BE2C (cell line): ENCODE measurements at regions not wholly inside any gene's neighbourhood (a gene's known extent, or its start where the extent isn't known, plus 50 kb on each side); places are given as distances from the start of the nearest gene placed in this dataset.
A peak's percentile ranks its signal among the peaks of the same experiment; 100 is the strongest.
"Not testable (repeated sequence)": the region's sequence is repeated elsewhere in the genome, so short reads cannot be mapped to it uniquely, and the experiment has no call there.

Experiments
- DNase-seq: peaks from one replicate; pipeline ENCODE4 v3.0.0-alpha.2; 2020
- H3K27me3 ChIP-seq: fragments of 250-450 bp; sonication (Bioruptor Pico); 2 replicates; pipeline ENCODE4 v1.5.1; 2020; ENCODE audit warnings: mild to moderate bottlenecking
- H3K36me3 ChIP-seq: fragments of 250-450 bp; sonication (Bioruptor Pico); 2 replicates; pipeline ENCODE4 v1.5.1; 2020; ENCODE audit warnings: mild to moderate bottlenecking
- H3K4me1 ChIP-seq: fragments of 250-450 bp; sonication (Bioruptor Pico); 2 replicates; pipeline ENCODE4 v1.5.1; 2020
- H3K4me3 ChIP-seq: 2 replicates; pipeline ENCODE4 v1.5.1; 2011; ENCODE audit warnings: low read depth, low read length
- H3K9me3 ChIP-seq: fragments of 250-450 bp; sonication (Bioruptor Pico); 2 replicates; pipeline ENCODE4 v1.5.1; 2020
- CTCF ChIP-seq: IDR thresholded peaks from 2 replicates; pipeline ENCODE4 v1.5.1; 2012; ENCODE audit warnings: mild to moderate bottlenecking, low read depth, low read length

DNA sequence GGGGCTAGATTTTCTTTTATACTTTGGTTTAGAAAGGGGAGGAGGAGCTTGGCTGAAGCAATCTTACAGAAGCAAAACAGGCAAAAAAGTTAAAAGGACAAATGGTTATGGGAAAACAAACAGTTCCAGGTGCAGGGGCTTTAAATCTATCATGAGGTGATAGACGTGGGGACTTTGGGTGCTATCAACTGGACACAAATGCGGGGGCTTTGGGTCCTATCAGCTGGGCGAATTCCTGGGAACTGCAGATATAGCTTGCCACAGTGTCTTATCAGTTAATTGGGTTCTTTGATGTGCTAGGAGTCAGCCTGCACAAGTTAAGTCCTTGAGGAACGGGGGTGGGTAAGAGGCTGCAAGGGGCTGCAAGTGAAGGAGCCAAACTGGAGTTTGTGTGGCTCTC lies 260.6 kb downstream of the TUBA3C start:
- no peak for TF ChIP-seq CTCF
- Histone ChIP-seq H3K36me3 (no peaks in the 10 kb centered on the region), H3K4me3 (no peak overlapping the region), H3K27me3 (no peaks in the 10 kb centered on the region), H3K4me1 (no peaks in the 10 kb centered on the region), H3K9me3 (no peaks in the 10 kb centered on the region)
- no peak for DNase-seq

DNA sequence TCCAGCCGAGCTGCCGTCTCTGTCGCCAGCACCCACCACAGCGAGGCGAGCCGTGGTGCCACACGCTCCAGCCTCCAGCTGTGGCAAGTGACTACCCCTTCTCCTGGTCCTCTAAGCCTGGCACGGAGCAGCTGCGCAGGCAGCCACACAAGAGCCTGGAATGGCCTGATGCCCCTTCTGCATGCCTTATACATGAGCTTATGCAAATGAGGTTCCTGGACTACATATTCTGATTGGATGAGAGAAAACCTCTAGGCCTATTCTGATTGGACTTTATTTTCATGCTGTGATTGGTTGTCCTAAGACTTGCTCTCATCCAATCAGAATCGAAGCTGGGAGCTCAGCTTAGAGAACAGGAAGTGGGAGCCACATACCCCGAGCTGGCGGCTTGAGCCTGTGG lies 276.5 kb downstream of the TUBA3C start:
- H3K4me3 ChIP-seq, H3K27me3 ChIP-seq, H3K4me1 ChIP-seq, H3K36me3 ChIP-seq, H3K9me3 ChIP-seq, DNase-seq: not testable (repeated sequence)

DNA sequence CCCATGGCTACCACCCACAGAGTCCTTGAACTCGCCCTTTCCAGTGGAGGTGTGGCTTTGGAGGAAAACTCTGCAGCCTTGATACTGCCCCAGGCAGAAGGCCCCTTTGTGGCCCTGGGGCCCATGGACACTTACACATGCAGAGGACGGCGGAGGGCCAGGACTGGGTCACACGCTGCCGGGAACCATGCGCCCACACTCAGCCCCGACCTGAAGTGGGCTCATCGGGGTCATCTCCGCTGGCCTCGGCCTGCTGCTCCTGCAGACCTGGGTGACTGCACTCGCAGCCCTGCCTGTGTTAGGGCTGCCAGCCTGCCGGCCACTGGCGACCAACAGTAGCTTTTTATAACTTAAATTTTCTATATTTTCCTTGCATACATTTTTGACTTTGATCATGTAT lies 286.2 kb downstream of the TUBA3C start:
- not testable (repeated sequence) for H3K4me3 ChIP-seq, H3K4me1 ChIP-seq, DNase-seq, H3K27me3 ChIP-seq, H3K9me3 ChIP-seq, H3K36me3 ChIP-seq

DNA sequence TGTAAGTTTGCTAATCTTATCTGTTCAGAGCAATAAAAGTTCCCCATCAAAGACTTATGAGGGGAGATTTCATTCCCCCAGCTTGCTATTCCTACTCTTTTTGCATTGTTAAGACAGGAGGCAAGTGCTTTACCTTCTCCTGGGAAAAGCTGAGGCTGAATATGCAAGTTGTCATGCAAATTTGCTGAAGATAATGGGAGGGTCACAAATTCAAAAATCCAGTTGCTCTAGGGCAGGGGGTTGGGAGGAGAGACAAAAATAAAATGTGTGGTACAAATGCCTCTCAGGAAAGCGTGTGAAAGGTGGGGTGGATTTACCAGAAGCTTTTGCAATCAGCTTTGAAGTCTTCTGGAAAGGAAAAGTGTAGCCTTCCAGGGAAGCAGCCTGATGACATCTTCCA lies 290.4 kb downstream of the TUBA3C start:
- not testable (repeated sequence) for H3K4me1 ChIP-seq, H3K4me3 ChIP-seq, H3K9me3 ChIP-seq

DNA sequence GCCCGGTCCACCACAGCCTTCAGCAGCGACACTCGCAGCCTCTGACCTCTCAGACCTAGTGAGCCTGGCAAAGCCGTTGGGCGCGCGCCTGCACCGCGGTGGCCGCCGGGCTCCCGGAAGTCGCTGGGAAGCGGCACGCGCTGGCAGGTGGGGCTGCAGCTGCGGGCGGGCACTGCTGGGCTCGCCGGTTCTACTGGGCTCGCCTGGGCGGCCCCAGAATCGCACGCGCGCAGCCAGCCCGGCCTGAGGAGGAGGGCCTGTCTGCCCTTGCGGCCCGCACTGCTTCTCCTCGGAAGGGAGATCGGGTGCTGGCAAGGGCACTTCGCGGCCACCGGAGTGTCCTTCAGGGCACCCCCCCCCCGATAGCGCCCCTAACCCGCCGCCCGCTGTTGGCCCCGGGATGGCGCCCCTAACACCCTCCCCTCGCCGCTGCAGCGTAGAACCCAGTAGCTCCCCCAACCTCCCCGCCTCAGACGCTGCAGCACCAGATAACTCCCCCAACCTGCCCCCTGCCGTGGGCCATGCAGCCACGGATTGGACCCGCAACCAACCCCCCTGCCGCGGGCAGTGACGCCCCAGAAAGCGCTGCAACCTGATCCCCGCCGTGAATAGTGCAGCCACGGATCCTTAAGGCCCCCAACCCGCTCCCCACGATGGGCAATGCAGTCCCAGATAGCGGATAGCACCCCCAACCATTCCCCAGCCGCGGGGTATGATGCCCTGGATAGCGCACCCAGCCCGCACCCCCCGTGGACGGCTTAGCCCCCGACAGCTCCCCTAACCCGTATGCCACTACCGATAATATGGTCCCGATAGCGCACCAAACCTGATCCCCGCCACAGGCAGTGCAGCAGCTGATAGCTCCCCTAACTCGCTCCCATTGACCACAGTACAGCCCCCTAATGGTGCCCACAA lies 306.5 kb downstream of the TUBA3C start:
- not testable (repeated sequence) for H3K36me3 ChIP-seq, H3K4me3 ChIP-seq, H3K4me1 ChIP-seq, H3K9me3 ChIP-seq, H3K27me3 ChIP-seq
- peak; percentile 52 for DNase-seq

More for the DNA sequence above, 290.4 kb downstream of the TUBA3C start:
- not testable (repeated sequence) for DNase-seq, H3K27me3 ChIP-seq, H3K36me3 ChIP-seq

DNA sequence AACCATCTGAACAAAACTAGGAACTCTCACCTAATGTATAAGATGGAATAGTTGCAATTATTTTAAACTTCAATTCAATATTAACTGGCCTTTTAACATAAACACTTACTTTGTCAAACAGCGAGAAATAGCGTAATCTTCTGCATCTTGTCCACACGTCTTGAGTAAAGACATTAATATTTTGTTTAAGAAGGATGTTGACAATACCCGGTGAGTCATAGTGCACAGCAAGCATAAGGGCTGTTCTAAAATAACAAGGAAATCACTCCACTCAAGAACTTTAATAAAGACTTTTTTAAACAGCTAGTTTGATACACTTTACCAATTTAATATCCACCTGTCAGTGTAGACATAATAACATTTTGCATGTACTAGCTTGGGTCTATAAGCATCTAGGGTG lies 311.1 kb downstream of the TUBA3C start:
- DNase-seq, H3K4me1 ChIP-seq: not testable (repeated sequence)

DNA sequence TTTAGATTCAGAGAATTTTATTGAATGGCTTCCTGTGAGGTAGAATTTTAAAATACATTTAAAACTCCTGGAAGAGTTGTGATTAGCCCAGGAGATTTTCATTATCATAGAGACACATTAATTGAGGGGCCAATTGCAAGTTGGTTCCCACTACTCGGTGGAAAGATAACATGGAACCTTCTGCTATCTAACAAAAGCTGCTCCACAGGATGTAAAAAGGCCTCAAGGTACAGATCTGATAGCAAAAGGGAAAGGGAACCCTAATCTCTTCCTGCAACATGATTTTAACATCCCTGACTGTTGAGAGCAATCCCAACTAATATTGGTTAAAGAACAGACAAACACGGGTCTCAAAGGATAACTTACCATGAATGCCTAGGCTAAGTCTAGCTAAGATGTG lies 312.3 kb downstream of the TUBA3C start:
- not testable (repeated sequence) for H3K4me3 ChIP-seq, H3K4me1 ChIP-seq, H3K27me3 ChIP-seq, H3K9me3 ChIP-seq, H3K36me3 ChIP-seq, DNase-seq

More for the DNA sequence above, 311.1 kb downstream of the TUBA3C start:
- H3K27me3 ChIP-seq, H3K4me3 ChIP-seq, H3K9me3 ChIP-seq, H3K36me3 ChIP-seq: not testable (repeated sequence)

GRCh38 chr13:18837986-18838629 lies 343.5 kb downstream of the TUBA3C start:
- H3K9me3 ChIP-seq, H3K36me3 ChIP-seq, H3K4me1 ChIP-seq, H3K27me3 ChIP-seq, H3K4me3 ChIP-seq: not testable (repeated sequence)
- DNase-seq, result peak; percentile 1

DNA sequence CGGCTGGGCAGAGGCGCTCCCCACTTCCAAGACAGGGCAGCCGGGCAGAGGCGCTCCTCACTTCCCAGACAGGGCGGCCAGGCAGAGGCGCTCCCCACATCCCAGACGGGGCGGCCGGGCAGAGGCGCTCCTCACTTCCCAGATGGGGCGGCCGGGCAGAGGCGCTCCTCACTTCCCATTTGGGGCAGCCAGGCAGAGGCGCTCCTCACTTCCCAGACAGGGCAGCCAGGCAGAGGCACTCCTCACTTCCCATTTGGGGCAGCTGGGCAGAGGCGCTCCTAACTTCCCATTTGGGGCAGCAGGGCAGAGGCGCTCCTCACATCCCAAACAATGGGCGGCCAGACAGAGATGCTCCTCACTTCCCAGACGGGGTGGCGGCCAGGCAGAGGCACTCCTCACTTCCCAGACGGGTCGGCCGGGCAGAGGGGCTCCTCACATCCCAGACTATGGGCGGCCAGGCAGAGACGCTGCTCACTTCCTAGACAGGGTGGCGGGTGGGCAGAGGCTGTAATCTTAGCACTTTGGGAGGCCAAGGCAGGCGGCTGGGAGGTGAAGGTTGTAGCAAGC lies 344.4 kb downstream of the TUBA3C start:
- H3K9me3 ChIP-seq, H3K36me3 ChIP-seq, H3K4me1 ChIP-seq, H3K4me3 ChIP-seq, H3K27me3 ChIP-seq: not testable (repeated sequence)
- DNase-seq, result peak; percentile 1

GRCh38 chr13:18836371-18837178 lies 345.0 kb downstream of the TUBA3C start:
- peak; percentile 2 for DNase-seq
- H3K4me3 ChIP-seq, H3K36me3 ChIP-seq, H3K4me1 ChIP-seq, H3K9me3 ChIP-seq, H3K27me3 ChIP-seq: not testable (repeated sequence)

- H3K4me3 ChIP-seq, DNase-seq, H3K27me3 ChIP-seq, H3K36me3 ChIP-seq, H3K9me3 ChIP-seq, H3K4me1 ChIP-seq: not testable (repeated sequence)
Observed at GRCh38 chr13:18835754-18836153, 345.9 kb downstream of the TUBA3C start.

DNA sequence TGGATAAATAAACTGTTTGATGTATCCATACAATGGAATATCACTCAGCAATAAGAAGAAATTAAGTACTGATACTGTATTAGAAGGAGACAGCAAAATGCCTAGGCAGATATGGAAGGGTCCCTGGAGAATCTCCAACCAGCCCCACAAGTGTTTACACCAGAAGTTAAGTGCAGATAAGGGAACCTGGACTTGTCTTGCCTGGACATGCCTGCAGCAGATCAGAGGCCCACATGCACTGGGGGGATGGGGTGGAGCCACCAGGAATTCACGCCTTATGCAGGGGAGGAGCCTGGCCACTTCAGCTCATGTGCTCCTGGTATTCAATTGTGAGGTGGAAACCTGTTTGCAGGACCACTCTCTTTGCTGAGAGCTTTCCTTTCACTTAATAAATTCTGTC lies 356.9 kb downstream of the TUBA3C start:
- not testable (repeated sequence) for H3K27me3 ChIP-seq, H3K9me3 ChIP-seq, H3K4me3 ChIP-seq, H3K4me1 ChIP-seq, DNase-seq, H3K36me3 ChIP-seq

GRCh38 chr13:18822655-18823639 lies 358.7 kb downstream of the TUBA3C start:
- H3K27me3 ChIP-seq, H3K4me1 ChIP-seq, H3K4me3 ChIP-seq, DNase-seq, H3K36me3 ChIP-seq, H3K9me3 ChIP-seq: not testable (repeated sequence)
